ENCODE measurements at regions not wholly inside any gene's neighbourhood (a gene's known extent, or its start where the extent isn't known, plus 50 kb on each side); places are given as distances from the start of the nearest gene placed in this dataset.

DNA sequence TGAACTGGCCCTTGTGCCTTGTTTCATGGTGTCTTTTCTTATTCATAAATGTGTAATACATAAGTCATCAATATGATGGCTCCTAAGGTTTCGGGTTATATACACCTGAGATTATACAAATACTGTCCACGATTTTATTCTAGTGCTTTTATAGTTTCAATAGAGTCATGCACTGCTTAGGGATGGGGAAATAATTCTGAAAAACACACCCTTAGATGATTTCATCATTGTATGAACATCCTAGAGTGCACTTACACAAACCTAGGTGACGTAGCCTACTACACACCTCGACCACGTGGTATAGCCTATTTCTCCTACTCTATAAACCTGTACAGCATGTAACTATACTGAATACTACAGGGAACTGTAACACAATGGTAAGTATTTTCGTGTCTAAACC is 988.8 kb upstream of the NR2F2 start:
- no peak overlapping the region for H3K4me3 Mint-ChIP-seq
- H3K27me3 Mint-ChIP-seq, result peaks cover 14% of the 10 kb centered on the region
- H3K4me1 Mint-ChIP-seq (ENCODE audit: low read depth), result no peaks in the 10 kb centered on the region
- ChIA-PET POLR2A (no interaction called here), CTCF (no interaction called here)
- H3K27ac Mint-ChIP-seq, result no peak overlapping the region
- ATAC-seq (no peak), DNase-seq (no peak)
- intact Hi-C loops (cut with micrococcal nuclease), result no loop called here
- H3K9me3 Mint-ChIP-seq, result no peaks in the 10 kb centered on the region
- TF ChIP-seq CTCF (IDR thresholded peaks at IDR 0.05), result no peak
- H3K36me3 Mint-ChIP-seq (ENCODE audit: low read depth), result no peaks in the 10 kb centered on the region

GRCh38 chr15:95345867-95346266 is 984.6 kb upstream of the NR2F2 start:
- H3K9me3 Mint-ChIP-seq, result no peaks in the 10 kb centered on the region
- H3K4me3 Mint-ChIP-seq, result no peak overlapping the region
- ATAC-seq (no peak), DNase-seq (no peak)
- intact Hi-C loops (cut with micrococcal nuclease), result no loop called here
- ChIA-PET CTCF (no interaction called here), POLR2A (no interaction called here)
- TF ChIP-seq CTCF (IDR thresholded peaks at IDR 0.05), result no peak
- H3K4me1 Mint-ChIP-seq (ENCODE audit: low read depth), result no peaks in the 10 kb centered on the region
- H3K27me3 Mint-ChIP-seq, result peaks cover 10% of the 10 kb centered on the region
- H3K36me3 Mint-ChIP-seq (ENCODE audit: low read depth), result no peaks in the 10 kb centered on the region
- no peak overlapping the region for H3K27ac Mint-ChIP-seq

- no peaks in the 10 kb centered on the region for H3K4me1 Mint-ChIP-seq (ENCODE audit: low read depth)
- no peaks in the 10 kb centered on the region for H3K36me3 Mint-ChIP-seq (ENCODE audit: low read depth)
- intact Hi-C loops (cut with micrococcal nuclease), result no loop called here
- ATAC-seq (no peak), DNase-seq (no peak)
- H3K4me3 Mint-ChIP-seq, result no peak overlapping the region
- H3K9me3 Mint-ChIP-seq, result no peaks in the 10 kb centered on the region
- peaks cover 5% of the 10 kb centered on the region for H3K27me3 Mint-ChIP-seq
- ChIA-PET POLR2A (no interaction called here), CTCF (no interaction called here)
- TF ChIP-seq CTCF (IDR thresholded peaks at IDR 0.05), result no peak
- no peak overlapping the region for H3K27ac Mint-ChIP-seq
These were observed 983.6 kb upstream of the NR2F2 start for GRCh38 chr15:95346721-95347475.

- H3K4me1 Mint-ChIP-seq (ENCODE audit: low read depth), result no peaks in the 10 kb centered on the region
- intact Hi-C loops (cut with micrococcal nuclease), result no loop called here
- peaks cover 4% of the 10 kb centered on the region for H3K27me3 Mint-ChIP-seq
- ChIA-PET CTCF (no interaction called here), POLR2A (no interaction called here)
- H3K27ac Mint-ChIP-seq, result no peak overlapping the region
- TF ChIP-seq CTCF (IDR thresholded peaks at IDR 0.05), result no peak
- peak; percentile 30 for DNase-seq
- H3K9me3 Mint-ChIP-seq, result no peaks in the 10 kb centered on the region
- H3K4me3 Mint-ChIP-seq, result no peak overlapping the region
- H3K36me3 Mint-ChIP-seq (ENCODE audit: low read depth), result no peaks in the 10 kb centered on the region
- peak; percentile 62 for ATAC-seq
These were observed 982.7 kb upstream of the NR2F2 start for GRCh38 chr15:95347837-95348236.

GRCh38 chr15:95350908-95351307 is 979.6 kb upstream of the NR2F2 start:
- no peak for TF ChIP-seq CTCF (IDR thresholded peaks at IDR 0.05)
- no peak for ATAC-seq
- intact Hi-C loops (cut with micrococcal nuclease), result no loop called here
- Mint-ChIP-seq H3K27ac (no peak overlapping the region), H3K4me3 (no peak overlapping the region), H3K27me3 (no peaks in the 10 kb centered on the region), H3K4me1 (ENCODE audit: low read depth) (no peaks in the 10 kb centered on the region), H3K36me3 (ENCODE audit: low read depth) (no peaks in the 10 kb centered on the region), H3K9me3 (no peaks in the 10 kb centered on the region)
- CTCF ChIA-PET, result no interaction called here
- POLR2A ChIA-PET, result no interaction called here
- DNase-seq, result no peak

Measured in activated CD8-positive, alpha-beta T cell treated with anti-CD3 and anti-CD28 coated beads for 36 hours (primary cell).